HG02970 (cell line): ENCODE measurements at regions not wholly inside any gene's neighbourhood (a gene's known extent, or its start where the extent isn't known, plus 50 kb on each side); places are given as distances from the start of the nearest gene placed in this dataset.
"Not testable (repeated sequence)": the region's sequence is repeated elsewhere in the genome, so short reads cannot be mapped to it uniquely, and the experiment has no call there.

Experiments
- ATAC-seq: cut with Tn5 transposase; IDR thresholded peaks from one replicate; pipeline ENCODE4 v1.9.1; 2021; ENCODE audit warnings: mild to moderate bottlenecking, moderate library complexity, moderate number of reproducible peaks; ENCODE audit not compliant: unreplicated experiment, low FRiP score

GRCh38 chr4:186845137-186845842 lies 121.6 kb upstream of the FAT1 start:
- ATAC-seq: no peak

- no peak for ATAC-seq
Observed at GRCh38 chr4:186846426-186846825, 122.8 kb upstream of the FAT1 start.

- not testable (repeated sequence) for ATAC-seq
Observed at GRCh38 chr4:186847429-186848131, 123.9 kb upstream of the FAT1 start.

- no peak for ATAC-seq
Observed at GRCh38 chr4:186848437-186848836, 124.8 kb upstream of the FAT1 start.

- ATAC-seq: no peak
Observed at GRCh38 chr4:186851291-186852072, 127.8 kb upstream of the FAT1 start.

- ATAC-seq: no peak
Observed at GRCh38 chr4:186852073-186852420, 128.4 kb upstream of the FAT1 start.

GRCh38 chr4:186852964-186853391 lies 129.3 kb upstream of the FAT1 start:
- ATAC-seq: peak; percentile 74

GRCh38 chr4:186854256-186854655 lies 130.6 kb upstream of the FAT1 start:
- no peak for ATAC-seq

GRCh38 chr4:186855111-186855510 lies 131.5 kb upstream of the FAT1 start:
- ATAC-seq: no peak

- no peak for ATAC-seq
Observed at GRCh38 chr4:186857793-186858192, 134.1 kb upstream of the FAT1 start.

- no peak for ATAC-seq
Observed at GRCh38 chr4:186858355-186858754, 134.7 kb upstream of the FAT1 start.

- no peak for ATAC-seq
Observed at GRCh38 chr4:186859420-186859819, 135.8 kb upstream of the FAT1 start.

GRCh38 chr4:186861317-186861716 lies 137.7 kb upstream of the FAT1 start:
- ATAC-seq: no peak

- no peak for ATAC-seq
Observed at GRCh38 chr4:186871856-186872255, 148.2 kb upstream of the FAT1 start.

- not testable (repeated sequence) for ATAC-seq
Observed at GRCh38 chr4:186873095-186873494, 149.4 kb upstream of the FAT1 start.

GRCh38 chr4:186875476-186875875 lies 151.8 kb upstream of the FAT1 start:
- ATAC-seq: no peak

- no peak for ATAC-seq
Observed at GRCh38 chr4:186876961-186877626, 153.4 kb upstream of the FAT1 start.

- no peak for ATAC-seq
Observed at GRCh38 chr4:186878203-186878776, 154.6 kb upstream of the FAT1 start.

GRCh38 chr4:186881521-186882220 lies 158.0 kb upstream of the FAT1 start:
- no peak for ATAC-seq

- ATAC-seq: no peak
Observed at GRCh38 chr4:186882293-186882692, 158.6 kb upstream of the FAT1 start.
